NCI-H748 treated with DMSO at 0.1 percent for 48 hours (cell line): ENCODE measurements at regions not wholly inside any gene's neighbourhood (a gene's known extent, or its start where the extent isn't known, plus 50 kb on each side); places are given as distances from the start of the nearest gene placed in this dataset.

Experiments used
- DNase-seq: peaks from one replicate; lab custom pipeline; 2025; lab: John Stamatoyannopoulos, UW

GRCh38 chr21:41671212-41671762, 95.6 kb downstream of the RIPK4 start:
- DNase-seq, result no peak

- DNase-seq, result no peak
These were observed 96.6 kb downstream of the RIPK4 start for GRCh38 chr21:41670056-41670805.

GRCh38 chr21:41669533-41669830, 97.4 kb downstream of the RIPK4 start:
- DNase-seq, result no peak

GRCh38 chr21:41668686-41669532, 97.9 kb downstream of the RIPK4 start:
- DNase-seq, result no peak

- no peak for DNase-seq
These were observed 98.8 kb downstream of the RIPK4 start for GRCh38 chr21:41668051-41668541.

- DNase-seq, result no peak
These were observed 99.7 kb downstream of the RIPK4 start for GRCh38 chr21:41667136-41667535.

GRCh38 chr21:41666641-41667081, 100.2 kb downstream of the RIPK4 start:
- DNase-seq, result no peak

GRCh38 chr21:41665766-41666595, 100.9 kb downstream of the RIPK4 start:
- no peak for DNase-seq

- no peak for DNase-seq
These were observed 101.7 kb downstream of the RIPK4 start for GRCh38 chr21:41664881-41665765.

- DNase-seq, result no peak
These were observed 102.8 kb downstream of the RIPK4 start for GRCh38 chr21:41663805-41664788.

GRCh38 chr21:41662761-41663160, 104.1 kb downstream of the RIPK4 start:
- DNase-seq, result no peak

- DNase-seq, result no peak
These were observed 104.7 kb downstream of the RIPK4 start for GRCh38 chr21:41662161-41662560.

GRCh38 chr21:41660748-41661147, 106.1 kb downstream of the RIPK4 start:
- DNase-seq, result no peak

- no peak for DNase-seq
These were observed 106.9 kb downstream of the RIPK4 start for GRCh38 chr21:41659791-41660560.

- no peak for DNase-seq
These were observed 109.8 kb downstream of the RIPK4 start for GRCh38 chr21:41656946-41657525.

- DNase-seq, result no peak
These were observed 111.6 kb downstream of the RIPK4 start for GRCh38 chr21:41655259-41655658.

- no peak for DNase-seq
These were observed 112.8 kb downstream of the RIPK4 start for GRCh38 chr21:41653954-41654491.

- DNase-seq, result no peak
These were observed 113.5 kb downstream of the RIPK4 start for GRCh38 chr21:41653243-41653953.
